ENCODE measurements at regions not wholly inside any gene's neighbourhood (a gene's known extent, or its start where the extent isn't known, plus 50 kb on each side); places are given as distances from the start of the nearest gene placed in this dataset.

GRCh38 chr5:43815497-43815896 is 212.5 kb downstream of the NNT start:
- H3K9me3 ChIP-seq (ENCODE audit: control insufficient read depth, insufficient read depth, low read depth, low read length), result no peaks in the 10 kb centered on the region
- CTCF ChIA-PET, result no interaction called here
- H3K27ac ChIP-seq (ENCODE audit: low read length), result no peak overlapping the region
- intact Hi-C loops (cut with micrococcal nuclease; ENCODE audit: unreplicated experiment) (no loop called here), in situ Hi-C loops (cut with HindIII; ENCODE audit: low pct_unique_long_range_greater_than_20kb, low sequenced_read_pairs) (no loop called here)
- TF ChIP-seq SIN3A (IDR thresholded peaks at IDR 0.05; ENCODE audit: borderline replicate concordance, insufficient read depth, low read depth, low read length), result no peak
- no peak for TF ChIP-seq TCF7L2 (IDR thresholded peaks at IDR 0.05; ENCODE audit: low read depth, low read length)
- TF ChIP-seq CTCF (IDR thresholded peaks at IDR 0.05), result no peak
- TF ChIP-seq POLR2AphosphoS5 (IDR thresholded peaks at IDR 0.05; ENCODE audit: low read depth, low read length), result no peak
- TF ChIP-seq REST (IDR thresholded peaks at IDR 0.05; ENCODE audit: insufficient read depth in 1 of 2, low read depth in 2 of 2, low read length in 1 of 2), result no peak
- H3K36me3 ChIP-seq (ENCODE audit: control insufficient read depth, insufficient read depth, low read length), result no peaks in the 10 kb centered on the region
- H3K4me3 ChIP-seq (ENCODE audit: low read depth in 2 of 2, low read length in 2 of 2), result no peak overlapping the region
- ATAC-seq (no peak), DNase-seq (ENCODE audit: low read depth, low spot score) (no peak)
- no TSS peak for BruUV-seq (replicated peaks)
- H3K4me1 ChIP-seq (ENCODE audit: control insufficient read depth, insufficient read depth, low read length), result no peaks in the 10 kb centered on the region
- H3K27me3 ChIP-seq (ENCODE audit: control insufficient read depth, insufficient read depth, low read length), result no peaks in the 10 kb centered on the region
- POLR2A ChIA-PET, result no interaction called here

GRCh38 chr5:43804723-43805122 is 201.7 kb downstream of the NNT start:
- ATAC-seq (no peak), DNase-seq (ENCODE audit: low read depth, low spot score) (no peak)
- Histone ChIP-seq H3K4me1 (ENCODE audit: control insufficient read depth, insufficient read depth, low read length) (no peaks in the 10 kb centered on the region), H3K4me3 (ENCODE audit: low read depth in 2 of 2, low read length in 2 of 2) (no peak overlapping the region), H3K36me3 (ENCODE audit: control insufficient read depth, insufficient read depth, low read length) (no peaks in the 10 kb centered on the region), H3K9me3 (ENCODE audit: control insufficient read depth, insufficient read depth, low read depth, low read length) (no peaks in the 10 kb centered on the region), H3K27ac (ENCODE audit: low read length) (no peak overlapping the region), H3K27me3 (ENCODE audit: control insufficient read depth, insufficient read depth, low read length) (no peaks in the 10 kb centered on the region)
- ChIA-PET POLR2A (no interaction called here), CTCF (no interaction called here)
- in situ Hi-C loops (cut with HindIII; ENCODE audit: low pct_unique_long_range_greater_than_20kb, low sequenced_read_pairs) (no loop called here), intact Hi-C loops (cut with micrococcal nuclease; ENCODE audit: unreplicated experiment) (no loop called here)
- no TSS peak for BruUV-seq (replicated peaks)
- TF ChIP-seq CTCF (IDR thresholded peaks at IDR 0.05) (no peak), TCF7L2 (IDR thresholded peaks at IDR 0.05; ENCODE audit: low read depth, low read length) (no peak), SIN3A (IDR thresholded peaks at IDR 0.05; ENCODE audit: borderline replicate concordance, insufficient read depth, low read depth, low read length) (no peak), REST (IDR thresholded peaks at IDR 0.05; ENCODE audit: insufficient read depth in 1 of 2, low read depth in 2 of 2, low read length in 1 of 2) (no peak), POLR2AphosphoS5 (IDR thresholded peaks at IDR 0.05; ENCODE audit: low read depth, low read length) (no peak)
